Stimulated activated CD4-positive, alpha-beta T cell treated with anti-CD3 and anti-CD28 coated beads, Interleukin-1b, Interleukin-23, amount 100 ng/mL, for 48 hours (primary cell): ENCODE measurements at regions not wholly inside any gene's neighbourhood (a gene's known extent, or its start where the extent isn't known, plus 50 kb on each side); places are given as distances from the start of the nearest gene placed in this dataset.

Experiments
- DNase-seq: peaks from one replicate; pipeline ENCODE4 v3.0.0-alpha.2; 2020

GRCh38 chr14:96638041-96638855, 136.1 kb downstream of the PAPOLA start:
- DNase-seq, result no peak

- no peak for DNase-seq
Observed at GRCh38 chr14:96639550-96639949, 137.4 kb downstream of the PAPOLA start.

GRCh38 chr14:96648506-96649326, 146.5 kb downstream of the PAPOLA start:
- no peak for DNase-seq

GRCh38 chr14:96649327-96649601, 147.1 kb downstream of the PAPOLA start:
- no peak for DNase-seq

GRCh38 chr14:96653597-96653996, 143.6 kb upstream of the VRK1 start:
- DNase-seq, result no peak

- no peak for DNase-seq
Observed at GRCh38 chr14:96658611-96659010, 138.6 kb upstream of the VRK1 start.

- DNase-seq, result no peak
Observed at GRCh38 chr14:96660123-96660522, 137.1 kb upstream of the VRK1 start.

GRCh38 chr14:96660667-96661066, 136.5 kb upstream of the VRK1 start:
- no peak for DNase-seq

GRCh38 chr14:96661244-96661969, 135.8 kb upstream of the VRK1 start:
- DNase-seq, result no peak

- DNase-seq, result no peak
Observed at GRCh38 chr14:96662116-96662970, 134.8 kb upstream of the VRK1 start.

- no peak for DNase-seq
Observed at GRCh38 chr14:96663076-96663475, 134.1 kb upstream of the VRK1 start.

- no peak for DNase-seq
Observed at GRCh38 chr14:96663491-96664067, 133.6 kb upstream of the VRK1 start.

GRCh38 chr14:96666088-96666487, 131.1 kb upstream of the VRK1 start:
- DNase-seq, result no peak

- DNase-seq, result no peak
Observed at GRCh38 chr14:96670391-96670790, 126.8 kb upstream of the VRK1 start.

- DNase-seq, result no peak
Observed at GRCh38 chr14:96671218-96671617, 126.0 kb upstream of the VRK1 start.

GRCh38 chr14:96673706-96674105, 123.5 kb upstream of the VRK1 start:
- DNase-seq, result no peak

GRCh38 chr14:96674121-96674520, 123.1 kb upstream of the VRK1 start:
- DNase-seq, result no peak

GRCh38 chr14:96676166-96676565, 121.0 kb upstream of the VRK1 start:
- DNase-seq, result no peak

- DNase-seq, result no peak
Observed at GRCh38 chr14:96681829-96682228, 115.4 kb upstream of the VRK1 start.

GRCh38 chr14:96682401-96682800, 114.8 kb upstream of the VRK1 start:
- DNase-seq, result no peak

- no peak for DNase-seq
Observed at GRCh38 chr14:96683562-96684289, 113.5 kb upstream of the VRK1 start.

GRCh38 chr14:96686126-96686525, 111.1 kb upstream of the VRK1 start:
- no peak for DNase-seq
